Heart left ventricle (tissue), 16 donors: ENCODE measurements at regions not wholly inside any gene's neighbourhood (a gene's known extent, or its start where the extent isn't known, plus 50 kb on each side); places are given as distances from the start of the nearest gene placed in this dataset.

Source experiments
- ATAC-seq, 4 donors: fragments of 200-7000 bp; cut with Tn5 transposase; one replicate each; pipeline ENCODE4 v1.9.1; 2020 to 2022; ENCODE audit warnings: moderate library complexity in 4 of 4, mild to moderate bottlenecking in 3 of 4, moderate number of reproducible peaks in 1 of 4
- DNase-seq, 5 donors: peaks; one replicate each; pipeline ENCODE4 v3.0.0-alpha.2; 2020
- H3K27ac ChIP-seq, 12 donors: fragments of 200-600 bp; sonication (generic) in 4 of 12; one replicate each; pipeline versions ENCODE4 v1.5.0 to v1.8.0; 2016 to 2022; ENCODE audit warnings: mild to moderate bottlenecking in 2 of 12
- H3K27me3 ChIP-seq, 9 donors: fragments of 200-600 bp; sonication (generic) in 2 of 9; one replicate each; pipeline versions ENCODE4 v1.5.1 to v1.8.0; 2016 to 2022; ENCODE audit warnings: mild to moderate bottlenecking in 3 of 9
- H3K36me3 ChIP-seq, 9 donors: fragments of 200-600 bp; sonication (generic) in 2 of 9; one replicate each; pipeline versions ENCODE4 v1.5.0 to v1.8.0; 2018 to 2022; ENCODE audit warnings: mild to moderate bottlenecking in 2 of 9
- H3K4me1 ChIP-seq, 12 donors: fragments of 200-600 bp; sonication (generic) in 4 of 12; one replicate each; pipeline versions ENCODE4 v1.5.0 to v1.8.0; 2016 to 2022; ENCODE audit warnings: mild to moderate bottlenecking in 3 of 12
- H3K4me3 ChIP-seq, 12 donors: fragments of 200-600 bp; sonication (generic) in 4 of 12; one replicate each; pipeline versions ENCODE4 v1.5.0 to v1.8.0; 2017 to 2022; ENCODE audit warnings: mild to moderate bottlenecking in 9 of 12, moderate library complexity in 4 of 12
- H3K9me3 ChIP-seq, 12 donors: fragments of 200-600 bp; sonication (generic) in 4 of 12; one replicate each; pipeline versions ENCODE4 v1.5.0 to v1.8.0; 2016 to 2022; ENCODE audit warnings: mild to moderate bottlenecking in 1 of 12
- POLR2A ChIP-seq, 2 donors: fragments of 450-650 bp; IDR thresholded peaks; one replicate each; pipeline ENCODE4 v1.6.1; 2017; ENCODE audit warnings: antibody characterized with exemption in 2 of 2, mild to moderate bottlenecking in 2 of 2, moderate library complexity in 2 of 2
- WGBS, 4 donors: extraction: QIAGEN DNeasy Blood & Tissue Kit in 2 of 4; methylation state at CpG; one replicate each; pipeline versions ENCODE4 v1.1.5 to v1.1.7; 2013 to 2018; 5-methylcytosine and 5-hydroxymethylcytosine counted together
- intact Hi-C, 10 donors: fragments of 100-400 bp; cut with DNase I; formaldehyde crosslinking; loops; one replicate each; pipeline versions ENCODE4 v1.11.1 to v1.14.2; 2022
- TF ChIP-seq, protein P1 (sequence below), 12 donors: fragments of 200-600 bp; sonication (generic) in 4 of 12; IDR thresholded peaks; one replicate each; pipeline versions ENCODE4 v1.5.0 to v1.8.0; 2018 to 2022; ENCODE audit warnings: antibody characterized with exemption in 12 of 12, mild to moderate bottlenecking in 5 of 12
- donor health status: ischemic (EF 13 %, LVEDD 7.1; RV severe dilation, severe dysfunction).
- donor health status: healthy with polysubstance abuse.
- donor health status: DM: no; HTN: yes; CAD: no.
- donor health status: DM: no; HTN: no; CAD: no.
- donor health status: ischemic (EF 25% LVEDD 6.9; RV normal size, moderate dysfunction).
- donor health status: ischemic (EF 25% LVEDD 5.7; RV mildly dilated, moderate dysfunction).
- donor health status: healthy.
- donor health status: DM: yes; HTN: yes; CAD: no.
- donor health status: ischemic (EF 35%, LVEDD 5.7; RV mildly dilated, moderate dysfunction).
- donor health status: nonischemic (EF 11% LVEDD 7.7; RV severe dilation, severe dysfunction).
- donor health status: DM: yes; HTN: yes; CAD: no.
- donor health status: PGD.
- donor health status: ischemic (EF 29% LVEDD 5.4; RV normal size, mild dysfunction).
- donor health status: nonischemic (EF 23%, LVEDD 6.1; RV moderate dilation, normal function).

- no peak for ATAC-seq
- DNase-seq: no peak
These were observed 99.7 kb downstream of the SPRY4 start for GRCh38 chr5:142225141-142225540.

GRCh38 chr5:142222866-142223558, 101.8 kb downstream of the SPRY4 start:
- WGBS, 4 donors: 90 to 94% (median 91%) methylated on average over 12 of the region's 12 CpGs
- no peaks in the 10 kb centered on the region for H3K9me3 ChIP-seq
- no peak overlapping the region for H3K27ac ChIP-seq
- TF ChIP-seq POLR2A (IDR thresholded peaks at IDR 0.05): no peak
- TF ChIP-seq, protein P1, sequence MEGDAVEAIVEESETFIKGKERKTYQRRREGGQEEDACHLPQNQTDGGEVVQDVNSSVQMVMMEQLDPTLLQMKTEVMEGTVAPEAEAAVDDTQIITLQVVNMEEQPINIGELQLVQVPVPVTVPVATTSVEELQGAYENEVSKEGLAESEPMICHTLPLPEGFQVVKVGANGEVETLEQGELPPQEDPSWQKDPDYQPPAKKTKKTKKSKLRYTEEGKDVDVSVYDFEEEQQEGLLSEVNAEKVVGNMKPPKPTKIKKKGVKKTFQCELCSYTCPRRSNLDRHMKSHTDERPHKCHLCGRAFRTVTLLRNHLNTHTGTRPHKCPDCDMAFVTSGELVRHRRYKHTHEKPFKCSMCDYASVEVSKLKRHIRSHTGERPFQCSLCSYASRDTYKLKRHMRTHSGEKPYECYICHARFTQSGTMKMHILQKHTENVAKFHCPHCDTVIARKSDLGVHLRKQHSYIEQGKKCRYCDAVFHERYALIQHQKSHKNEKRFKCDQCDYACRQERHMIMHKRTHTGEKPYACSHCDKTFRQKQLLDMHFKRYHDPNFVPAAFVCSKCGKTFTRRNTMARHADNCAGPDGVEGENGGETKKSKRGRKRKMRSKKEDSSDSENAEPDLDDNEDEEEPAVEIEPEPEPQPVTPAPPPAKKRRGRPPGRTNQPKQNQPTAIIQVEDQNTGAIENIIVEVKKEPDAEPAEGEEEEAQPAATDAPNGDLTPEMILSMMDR (IDR thresholded peaks at IDR 0.05): no peak
- H3K27me3 ChIP-seq: no peaks in the 10 kb centered on the region
- no peak overlapping the region for H3K4me3 ChIP-seq
- peaks cover 0 to 42% (median 12%) of the 10 kb centered on the region in 12 donors for H3K4me1 ChIP-seq
- no peaks in the 10 kb centered on the region for H3K36me3 ChIP-seq
- DNase-seq (no peak), ATAC-seq (no peak)
- intact Hi-C loops: no loop called here

More at GRCh38 chr5:142225141-142225540, 99.7 kb downstream of the SPRY4 start:
- no peak overlapping the region for H3K4me3 ChIP-seq
- peaks cover 0 to 42% (median 12%) of the 10 kb centered on the region in 12 donors for H3K4me1 ChIP-seq
- no peaks in the 10 kb centered on the region for H3K9me3 ChIP-seq
- TF ChIP-seq POLR2A (IDR thresholded peaks at IDR 0.05): no peak
- TF ChIP-seq, protein P1 (IDR thresholded peaks at IDR 0.05): no peak
- H3K36me3 ChIP-seq: no peaks in the 10 kb centered on the region
- intact Hi-C loops: no loop called here
- 93 to 98% (median 97%) methylated on average over 8 of the region's 8 CpGs for WGBS, 4 donors
- H3K27me3 ChIP-seq: no peaks in the 10 kb centered on the region
- no peak overlapping the region for H3K27ac ChIP-seq

GRCh38 chr5:142222225-142222865, 102.5 kb downstream of the SPRY4 start:
- no peak overlapping the region for H3K27ac ChIP-seq
- intact Hi-C loops: no loop called here
- ATAC-seq (no peak), DNase-seq (no peak)
- H3K9me3 ChIP-seq: no peaks in the 10 kb centered on the region
- H3K4me3 ChIP-seq: no peak overlapping the region
- WGBS, 4 donors: 81 to 95% (median 90%) methylated on average over 14 of the region's 14 CpGs
- H3K27me3 ChIP-seq: no peaks in the 10 kb centered on the region
- H3K4me1 ChIP-seq: peaks cover 0 to 42% (median 12%) of the 10 kb centered on the region in 12 donors
- H3K36me3 ChIP-seq: no peaks in the 10 kb centered on the region
- no peak for TF ChIP-seq POLR2A (IDR thresholded peaks at IDR 0.05)

GRCh38 chr5:142221091-142221860, 103.5 kb downstream of the SPRY4 start:
- no peaks in the 10 kb centered on the region for H3K36me3 ChIP-seq
- DNase-seq: no peak
- H3K4me1 ChIP-seq: peaks cover 0 to 42% (median 17%) of the 10 kb centered on the region in 12 donors
- H3K4me3 ChIP-seq: no peak overlapping the region
- H3K27me3 ChIP-seq: no peaks in the 10 kb centered on the region
- no peak for TF ChIP-seq POLR2A (IDR thresholded peaks at IDR 0.05)
- TF ChIP-seq, protein P1 (IDR thresholded peaks at IDR 0.05): no peak
- H3K27ac ChIP-seq: peak overlapping the region in 5 of 12 donors; percentile 18 to 61 (median 52)
- ATAC-seq: peak in 1 of 4 donors; percentile 33
- intact Hi-C loops: no loop called here
- no peaks in the 10 kb centered on the region for H3K9me3 ChIP-seq
- WGBS, 4 donors: 66 to 71% (median 69%) methylated on average over 11 of the region's 11 CpGs
